HepG2 (cell line): ENCODE measurements at regions not wholly inside any gene's neighbourhood (a gene's known extent, or its start where the extent isn't known, plus 50 kb on each side); places are given as distances from the start of the nearest gene placed in this dataset.

ENCODE experiments used
- ATAC-seq: fragments of 200-7000 bp; cut with Tn5 transposase; 3 replicates; pipeline ENCODE4 v1.9.1; 2020; ENCODE audit warnings: mild to moderate bottlenecking, moderate library complexity
- BruUV-seq: library from RNA; stranded (reverse); fragments of 400-500 nt; replicated peaks from 2 replicates; lab custom pipeline; 2021; lab: Mats Ljungman, UMichigan
- CTCF ChIA-PET: fragments of 300-600 bp; formaldehyde crosslinking; extraction: SDS; loops from one replicate; lab custom pipeline; 2021; ENCODE audit warnings: low total read pairs, inconsistent platforms, low intra/inter-chr PET ratio; lab: Yijun Ruan, JAX
- POLR2A ChIA-PET: fragments of 350-600 bp; sonication (Branson Sonifier 250); formaldehyde crosslinking; loops from one replicate; lab custom pipeline; 2020; ENCODE audit warnings: antibody characterized with exemption, inconsistent platforms; lab: Yijun Ruan, JAX
- DNase-seq: peaks from one replicate; pipeline ENCODE4 v3.0.0-alpha.2; 2015; ENCODE audit warnings: low spot score
- FAIRE-seq: peaks from 3 replicates; lab custom pipeline; 2011; peaks lifted over from hg19 to GRCh38; lab: Jason Lieb, UNC
- H2AFZ ChIP-seq: one replicate; pipeline ENCODE4 v1.6.1; 2011; ENCODE audit warnings: low read length, inconsistent platforms
- H3K27ac ChIP-seq: fragments of 300-600 bp; 3 replicates; pipeline ENCODE4 v1.8.0; 2011; ENCODE audit warnings: mixed run types, mild to moderate bottlenecking, mixed read lengths, low read length, inconsistent platforms; ENCODE audit not compliant: insufficient read depth; ENCODE audit errors: extremely low read length
- H3K27me3 ChIP-seq, 2 experiments: fragments of 200-600 bp in 1 of 2; 2 replicates in 1 of 2; 3 replicates in 1 of 2; pipeline versions ENCODE4 v1.6.0 to v1.8.0; 2011; ENCODE audit warnings: low read length in 2 of 2, mild to moderate bottlenecking in 2 of 2, moderate library complexity in 2 of 2, inconsistent platforms in 1 of 2; ENCODE audit not compliant: insufficient read depth in 2 of 2, control insufficient read depth in 1 of 2
- H3K36me3 ChIP-seq, 2 experiments: fragments of 200-600 bp in 1 of 2; replicated peaks in 1 of 2; 2 replicates in 1 of 2; 3 replicates in 1 of 2; pipeline versions ENCODE4 v1.5.1 to v1.8.0; 2011; ENCODE audit warnings: low read length in 2 of 2, inconsistent platforms in 1 of 2; ENCODE audit not compliant: insufficient read depth in 2 of 2, control insufficient read depth in 1 of 2
- H3K4me1 ChIP-seq: 2 replicates; pipeline ENCODE4 v1.5.1; 2012; ENCODE audit warnings: low read length, inconsistent platforms; ENCODE audit not compliant: insufficient read depth
- H3K4me2 ChIP-seq: 2 replicates; pipeline ENCODE4 v1.6.0; 2011; ENCODE audit warnings: low read depth, low read length, inconsistent platforms
- H3K4me3 ChIP-seq, 3 experiments: fragments of 200-600 bp in 1 of 3; sonication (generic), shearing (Covaris generic) in 1 of 3; replicated peaks in 1 of 3; 2 replicates each; pipeline ENCODE4 v1.5.1; 2011 to 2016; ENCODE audit warnings: low read length in 3 of 3, inconsistent platforms in 2 of 3, low read depth in 2 of 3, mild to moderate bottlenecking in 2 of 3, control low read depth in 1 of 3, mixed read lengths in 1 of 3; ENCODE audit not compliant: insufficient read depth in 1 of 3
- H3K79me2 ChIP-seq: one replicate; pipeline ENCODE4 v1.6.1; 2011; ENCODE audit warnings: low read length, inconsistent platforms; ENCODE audit not compliant: insufficient read depth
- H3K9ac ChIP-seq: 2 replicates; pipeline ENCODE4 v1.6.0; 2011; ENCODE audit warnings: mild to moderate bottlenecking, low read depth, low read length, inconsistent platforms; ENCODE audit not compliant: insufficient read depth
- H3K9me3 ChIP-seq: 2 replicates; pipeline ENCODE4 v1.5.1; 2012; ENCODE audit warnings: mild to moderate bottlenecking, low read length
- H4K20me1 ChIP-seq: 2 replicates; pipeline ENCODE4 v1.6.0; 2011; ENCODE audit warnings: inconsistent platforms, mild to moderate bottlenecking, low read length, moderate library complexity; ENCODE audit not compliant: insufficient read depth
- CCDC6 ChIP-seq: sonication (generic); formaldehyde crosslinking; IDR thresholded peaks from 2 replicates; pipeline ENCODE4 v1.8.1; 2022; ENCODE audit warnings: mild to moderate bottlenecking, missing genetic modification reagents, moderate library complexity
- EZH2 ChIP-seq: conservative IDR thresholded peaks from 2 replicates; pipeline ENCODE4 v1.6.1; 2012; ENCODE audit warnings: mild to moderate bottlenecking, low read depth, low read length, moderate library complexity
- FOXO1 ChIP-seq: sonication (generic); formaldehyde crosslinking; IDR thresholded peaks from 2 replicates; pipeline ENCODE4 v1.4.0; 2020; ENCODE audit warnings: missing genetic modification reagents
- JUN ChIP-seq: sonication (generic); formaldehyde crosslinking; IDR thresholded peaks from 2 replicates; pipeline ENCODE4 v1.4.0; 2020; ENCODE audit warnings: mild to moderate bottlenecking, missing genetic modification reagents
- KLF15 ChIP-seq: sonication (generic); formaldehyde crosslinking; IDR thresholded peaks from 2 replicates; pipeline ENCODE4 v1.8.1; 2023; ENCODE audit warnings: borderline replicate concordance, mild to moderate bottlenecking, inconsistent platforms, missing genetic modification reagents, mixed read lengths
- PRDM15 ChIP-seq: sonication (generic); formaldehyde crosslinking; IDR thresholded peaks from 2 replicates; pipeline ENCODE4 v1.4.0; 2020; ENCODE audit warnings: missing genetic modification reagents
- RBM22 ChIP-seq: fragments of 200-400 bp; formaldehyde crosslinking; optimal IDR thresholded peaks from 2 replicates; pipeline ENCODE3; 2017; ENCODE audit warnings: mild to moderate bottlenecking, low read length, moderate library complexity
- REXO4 ChIP-seq: sonication (generic); formaldehyde crosslinking; IDR thresholded peaks from 2 replicates; pipeline ENCODE4 v1.8.0; 2022; ENCODE audit warnings: missing genetic modification reagents, mild to moderate bottlenecking, borderline replicate concordance
- SMAD9 ChIP-seq: sonication (generic); formaldehyde crosslinking; IDR thresholded peaks from 2 replicates; pipeline ENCODE4 v1.5.1; 2020; ENCODE audit warnings: mild to moderate bottlenecking, missing genetic modification reagents
- SMYD3 ChIP-seq: sonication (generic); formaldehyde crosslinking; IDR thresholded peaks from 2 replicates; pipeline ENCODE4 v1.8.1; 2023; ENCODE audit warnings: mild to moderate bottlenecking, missing genetic modification reagents
- XBP1 ChIP-seq: sonication (generic); formaldehyde crosslinking; IDR thresholded peaks from 2 replicates; pipeline ENCODE4 v1.5.0; 2020; ENCODE audit warnings: missing genetic modification reagents
- ZFP36L1 ChIP-seq: sonication (generic); formaldehyde crosslinking; IDR thresholded peaks from 2 replicates; pipeline ENCODE4 v1.8.0; 2022; ENCODE audit warnings: mild to moderate bottlenecking, missing genetic modification reagents, moderate library complexity
- ZNF235 ChIP-seq: sonication (generic); formaldehyde crosslinking; IDR thresholded peaks from 2 replicates; pipeline ENCODE4 v1.8.1; 2023; ENCODE audit warnings: mild to moderate bottlenecking, missing genetic modification reagents, borderline replicate concordance
- ZNF773 ChIP-seq: sonication (generic); formaldehyde crosslinking; IDR thresholded peaks from 2 replicates; pipeline ENCODE4 v1.4.0; 2020; ENCODE audit warnings: missing genetic modification reagents, borderline replicate concordance
- ZZZ3 ChIP-seq: sonication (generic); formaldehyde crosslinking; IDR thresholded peaks from 2 replicates; pipeline ENCODE4 v1.4.0; 2020; ENCODE audit warnings: missing genetic modification reagents, mild to moderate bottlenecking, borderline replicate concordance
- WGBS: methylation state at CpG from one replicate; pipeline ENCODE4 v1.1.6; 2017; ENCODE audit warnings: low lambda C conversion rate; 5-methylcytosine and 5-hydroxymethylcytosine counted together
- in situ Hi-C: cut with HindIII; loops from 2 replicates; pipeline ENCODE4 v1.10.0; 2017; ENCODE audit warnings: low pct_unique_long_range_greater_than_20kb; ENCODE audit not compliant: extremely low pct_ligation_motif_present
- intact Hi-C: fragments of 100-400 bp; cut with micrococcal nuclease; formaldehyde crosslinking; loops from one replicate; pipeline ENCODE4 v1.10.0; 2022; ENCODE audit not compliant: unreplicated experiment
- TF ChIP-seq, protein P1 (sequence below): sonication (generic); formaldehyde crosslinking; IDR thresholded peaks from 2 replicates; pipeline ENCODE4 v1.5.1; 2020; ENCODE audit warnings: missing genetic modification reagents, mild to moderate bottlenecking, borderline replicate concordance
- TF ChIP-seq, protein P2 (sequence below): sonication (generic); formaldehyde crosslinking; IDR thresholded peaks from 2 replicates; pipeline ENCODE4 v1.8.0; 2022; ENCODE audit warnings: missing genetic modification reagents, mild to moderate bottlenecking, moderate library complexity, borderline replicate concordance

- POLR2A ChIA-PET: no interaction called here
- CTCF ChIA-PET: no interaction called here
- Histone ChIP-seq H3K9me3 (no peaks in the 10 kb centered on the region), H3K79me2 (no peaks in the 10 kb centered on the region), H3K27me3 (no peaks in the 10 kb centered on the region), H3K4me2 (no peak overlapping the region), H3K36me3 (no peaks in the 10 kb centered on the region), H2AFZ (no peak overlapping the region), H3K4me1 (no peaks in the 10 kb centered on the region), H4K20me1 (no peaks in the 10 kb centered on the region), H3K4me3 (no peak overlapping the region), H3K27ac (no peak overlapping the region)
- in situ Hi-C loops (no loop called here), intact Hi-C loops (no loop called here)
- no TSS peak for BruUV-seq
- FAIRE-seq (no peak), ATAC-seq (no peak), DNase-seq (no peak)
- WGBS: 1% methylated on average over 4 of the region's 4 CpGs
- TF ChIP-seq ZZZ3: no peak
- no peak for TF ChIP-seq SMYD3
- TF ChIP-seq JUN (CRISPR knock-in tag): no peak
- no peak for TF ChIP-seq FOXO1 (CRISPR knock-in tag)
- TF ChIP-seq, protein P1, sequence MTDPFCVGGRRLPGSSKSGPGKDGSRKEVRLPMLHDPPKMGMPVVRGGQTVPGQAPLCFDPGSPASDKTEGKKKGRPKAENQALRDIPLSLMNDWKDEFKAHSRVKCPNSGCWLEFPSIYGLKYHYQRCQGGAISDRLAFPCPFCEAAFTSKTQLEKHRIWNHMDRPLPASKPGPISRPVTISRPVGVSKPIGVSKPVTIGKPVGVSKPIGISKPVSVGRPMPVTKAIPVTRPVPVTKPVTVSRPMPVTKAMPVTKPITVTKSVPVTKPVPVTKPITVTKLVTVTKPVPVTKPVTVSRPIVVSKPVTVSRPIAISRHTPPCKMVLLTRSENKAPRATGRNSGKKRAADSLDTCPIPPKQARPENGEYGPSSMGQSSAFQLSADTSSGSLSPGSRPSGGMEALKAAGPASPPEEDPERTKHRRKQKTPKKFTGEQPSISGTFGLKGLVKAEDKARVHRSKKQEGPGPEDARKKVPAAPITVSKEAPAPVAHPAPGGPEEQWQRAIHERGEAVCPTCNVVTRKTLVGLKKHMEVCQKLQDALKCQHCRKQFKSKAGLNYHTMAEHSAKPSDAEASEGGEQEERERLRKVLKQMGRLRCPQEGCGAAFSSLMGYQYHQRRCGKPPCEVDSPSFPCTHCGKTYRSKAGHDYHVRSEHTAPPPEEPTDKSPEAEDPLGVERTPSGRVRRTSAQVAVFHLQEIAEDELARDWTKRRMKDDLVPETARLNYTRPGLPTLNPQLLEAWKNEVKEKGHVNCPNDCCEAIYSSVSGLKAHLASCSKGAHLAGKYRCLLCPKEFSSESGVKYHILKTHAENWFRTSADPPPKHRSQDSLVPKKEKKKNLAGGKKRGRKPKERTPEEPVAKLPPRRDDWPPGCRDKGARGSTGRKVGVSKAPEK (CRISPR knock-in tag): no peak
- TF ChIP-seq PRDM15 (CRISPR knock-in tag): no peak
- TF ChIP-seq REXO4 (CRISPR knock-in tag): no peak
- TF ChIP-seq ZNF773 (CRISPR knock-in tag): no peak
- TF ChIP-seq EZH2: no peak
- TF ChIP-seq ZFP36L1 (CRISPR knock-in tag): no peak
- no peak for TF ChIP-seq ZNF235 (CRISPR knock-in tag)
- no peak for TF ChIP-seq KLF15 (CRISPR knock-in tag)
- no peak for TF ChIP-seq XBP1 (CRISPR knock-in tag)
- TF ChIP-seq SMAD9 (CRISPR knock-in tag): no peak
- TF ChIP-seq RBM22: no peak
- TF ChIP-seq, protein P2, sequence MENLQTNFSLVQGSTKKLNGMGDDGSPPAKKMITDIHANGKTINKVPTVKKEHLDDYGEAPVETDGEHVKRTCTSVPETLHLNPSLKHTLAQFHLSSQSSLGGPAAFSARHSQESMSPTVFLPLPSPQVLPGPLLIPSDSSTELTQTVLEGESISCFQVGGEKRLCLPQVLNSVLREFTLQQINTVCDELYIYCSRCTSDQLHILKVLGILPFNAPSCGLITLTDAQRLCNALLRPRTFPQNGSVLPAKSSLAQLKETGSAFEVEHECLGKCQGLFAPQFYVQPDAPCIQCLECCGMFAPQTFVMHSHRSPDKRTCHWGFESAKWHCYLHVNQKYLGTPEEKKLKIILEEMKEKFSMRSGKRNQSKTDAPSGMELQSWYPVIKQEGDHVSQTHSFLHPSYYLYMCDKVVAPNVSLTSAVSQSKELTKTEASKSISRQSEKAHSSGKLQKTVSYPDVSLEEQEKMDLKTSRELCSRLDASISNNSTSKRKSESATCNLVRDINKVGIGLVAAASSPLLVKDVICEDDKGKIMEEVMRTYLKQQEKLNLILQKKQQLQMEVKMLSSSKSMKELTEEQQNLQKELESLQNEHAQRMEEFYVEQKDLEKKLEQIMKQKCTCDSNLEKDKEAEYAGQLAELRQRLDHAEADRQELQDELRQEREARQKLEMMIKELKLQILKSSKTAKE (CRISPR knock-in tag): no peak
- TF ChIP-seq CCDC6 (CRISPR knock-in tag): no peak
- TF ChIP-seq, all 625 proteins: peak for 0
- no peak overlapping the region for H3K9ac ChIP-seq
Observed at GRCh38 chr15:93852761-93853160, 378.6 kb upstream of the MCTP2 start.
